ENCODE measurements at regions not wholly inside any gene's neighbourhood (a gene's known extent, or its start where the extent isn't known, plus 50 kb on each side); places are given as distances from the start of the nearest gene placed in this dataset.

DNA sequence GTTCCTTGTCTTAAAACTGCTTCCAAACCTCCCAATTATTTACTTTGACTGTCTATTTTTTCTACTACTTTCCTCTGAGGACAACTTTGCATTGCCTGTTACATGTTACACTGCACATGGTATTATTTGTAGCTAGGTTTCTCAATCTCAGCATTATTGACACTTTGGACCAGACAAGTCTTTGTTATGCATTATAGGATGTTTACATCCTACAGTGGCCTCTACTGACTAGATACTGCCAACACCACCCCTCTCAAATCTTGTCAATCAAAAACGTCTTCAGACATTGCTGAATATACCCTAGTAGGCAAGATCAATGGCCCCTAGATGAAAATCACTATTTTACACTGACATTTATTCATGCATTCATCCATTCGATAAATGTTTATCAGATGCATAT lies 129.6 kb upstream of the DNAJC10 start:
- TF ChIP-seq, protein P1, sequence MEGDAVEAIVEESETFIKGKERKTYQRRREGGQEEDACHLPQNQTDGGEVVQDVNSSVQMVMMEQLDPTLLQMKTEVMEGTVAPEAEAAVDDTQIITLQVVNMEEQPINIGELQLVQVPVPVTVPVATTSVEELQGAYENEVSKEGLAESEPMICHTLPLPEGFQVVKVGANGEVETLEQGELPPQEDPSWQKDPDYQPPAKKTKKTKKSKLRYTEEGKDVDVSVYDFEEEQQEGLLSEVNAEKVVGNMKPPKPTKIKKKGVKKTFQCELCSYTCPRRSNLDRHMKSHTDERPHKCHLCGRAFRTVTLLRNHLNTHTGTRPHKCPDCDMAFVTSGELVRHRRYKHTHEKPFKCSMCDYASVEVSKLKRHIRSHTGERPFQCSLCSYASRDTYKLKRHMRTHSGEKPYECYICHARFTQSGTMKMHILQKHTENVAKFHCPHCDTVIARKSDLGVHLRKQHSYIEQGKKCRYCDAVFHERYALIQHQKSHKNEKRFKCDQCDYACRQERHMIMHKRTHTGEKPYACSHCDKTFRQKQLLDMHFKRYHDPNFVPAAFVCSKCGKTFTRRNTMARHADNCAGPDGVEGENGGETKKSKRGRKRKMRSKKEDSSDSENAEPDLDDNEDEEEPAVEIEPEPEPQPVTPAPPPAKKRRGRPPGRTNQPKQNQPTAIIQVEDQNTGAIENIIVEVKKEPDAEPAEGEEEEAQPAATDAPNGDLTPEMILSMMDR (IDR thresholded peaks at IDR 0.05): no peak
- TF ChIP-seq POLR2AphosphoS5 (IDR thresholded peaks at IDR 0.05) (no peak), POLR2A (IDR thresholded peaks at IDR 0.05) (no peak)

All from stomach (tissue), 4 donors.